Cardiac septum (tissue), 1 donor: ENCODE measurements at regions not wholly inside any gene's neighbourhood (a gene's known extent, or its start where the extent isn't known, plus 50 kb on each side); places are given as distances from the start of the nearest gene placed in this dataset.

Source experiments
- DNase-seq: peaks from one replicate; pipeline ENCODE4 v3.0.0-alpha.2; 2020; ENCODE audit warnings: low spot score
- intact Hi-C: fragments of 100-400 bp; cut with DNase I; formaldehyde crosslinking; loops from one replicate; pipeline ENCODE4 v1.14.0; 2022
- donor health status: DM: no; HTN: no; CAD: no.

- intact Hi-C loops: loop anchor here (5.0 to 10.0 kb wide), 2 partner anchors 724 to 762 kb away; partner anchors contain the start of gene PIK3R1
- DNase-seq: no peak
Measured at GRCh38 chr5:67490543-67491321, 294.1 kb upstream of the CD180 start.

GRCh38 chr5:67488885-67489284 lies 292.3 kb upstream of the CD180 start:
- intact Hi-C loops: no loop called here
- no peak for DNase-seq

- no peak for DNase-seq
- intact Hi-C loops: no loop called here
Measured at GRCh38 chr5:67487862-67488261, 291.3 kb upstream of the CD180 start.

GRCh38 chr5:67483453-67484030 lies 286.9 kb upstream of the CD180 start:
- intact Hi-C loops: no loop called here
- DNase-seq: no peak

- intact Hi-C loops: no loop called here
- no peak for DNase-seq
Measured at GRCh38 chr5:67481362-67481761, 284.8 kb upstream of the CD180 start.

- intact Hi-C loops: no loop called here
- DNase-seq: no peak
Measured at GRCh38 chr5:67478337-67478736, 281.7 kb upstream of the CD180 start.

GRCh38 chr5:67476995-67477394 lies 280.4 kb upstream of the CD180 start:
- no peak for DNase-seq
- intact Hi-C loops: no loop called here

GRCh38 chr5:67476531-67476930 lies 279.9 kb upstream of the CD180 start:
- intact Hi-C loops: no loop called here
- no peak for DNase-seq

GRCh38 chr5:67475489-67475888 lies 278.9 kb upstream of the CD180 start:
- intact Hi-C loops: no loop called here
- DNase-seq: no peak

GRCh38 chr5:67474597-67475238 lies 278.1 kb upstream of the CD180 start:
- intact Hi-C loops: no loop called here
- no peak for DNase-seq

GRCh38 chr5:67467110-67467509 lies 270.5 kb upstream of the CD180 start:
- DNase-seq: no peak
- intact Hi-C loops: no loop called here

- intact Hi-C loops: no loop called here
- DNase-seq: no peak
Measured at GRCh38 chr5:67465537-67466207, 269.1 kb upstream of the CD180 start.

- no peak for DNase-seq
- intact Hi-C loops: no loop called here
Measured at GRCh38 chr5:67462147-67462546, 265.5 kb upstream of the CD180 start.

- intact Hi-C loops: no loop called here
Measured at GRCh38 chr5:67459253-67459652, 262.7 kb upstream of the CD180 start.

GRCh38 chr5:67455970-67456369 lies 259.4 kb upstream of the CD180 start:
- intact Hi-C loops: no loop called here
- DNase-seq: no peak

More at GRCh38 chr5:67459253-67459652, 262.7 kb upstream of the CD180 start:
- no peak for DNase-seq

GRCh38 chr5:67454957-67455561 lies 258.5 kb upstream of the CD180 start:
- intact Hi-C loops: no loop called here

GRCh38 chr5:67453111-67453905 lies 256.7 kb upstream of the CD180 start:
- intact Hi-C loops: no loop called here
- DNase-seq: no peak

More at GRCh38 chr5:67454957-67455561, 258.5 kb upstream of the CD180 start:
- no peak for DNase-seq

GRCh38 chr5:67451640-67452279 lies 255.2 kb upstream of the CD180 start:
- intact Hi-C loops: no loop called here
- no peak for DNase-seq

- DNase-seq: no peak
- intact Hi-C loops: no loop called here
Measured at GRCh38 chr5:67447732-67448131, 251.1 kb upstream of the CD180 start.
